H9 (cell line): ENCODE measurements at regions not wholly inside any gene's neighbourhood (a gene's known extent, or its start where the extent isn't known, plus 50 kb on each side); places are given as distances from the start of the nearest gene placed in this dataset.

Source experiments
- DNase-seq: peaks from one replicate; pipeline ENCODE4 v3.0.0-alpha.2; 2017
- H2AFZ ChIP-seq: one replicate; pipeline ENCODE4 v1.6.1; 2013; ENCODE audit warnings: mild to moderate bottlenecking, low read length, control low read depth, moderate library complexity
- H2AK5ac ChIP-seq: 2 replicates; pipeline ENCODE4 v1.6.1; 2013; ENCODE audit warnings: low read length, control low read depth, mixed read lengths; ENCODE audit not compliant: insufficient read length
- H2BK120ac ChIP-seq: one replicate; pipeline ENCODE4 v1.6.1; 2013; ENCODE audit warnings: low read depth, mild to moderate bottlenecking, low read length, control low read depth, inconsistent platforms; ENCODE audit not compliant: poor library complexity, severe bottlenecking
- H2BK12ac ChIP-seq: 2 replicates; pipeline ENCODE4 v1.6.1; 2013; ENCODE audit warnings: low read length, control low read depth, mixed read lengths, low read depth; ENCODE audit not compliant: insufficient read length
- H2BK15ac ChIP-seq: 2 replicates; pipeline ENCODE4 v1.6.1; 2013; ENCODE audit warnings: low read depth, low read length, control low read depth
- H2BK20ac ChIP-seq: one replicate; pipeline ENCODE4 v1.6.1; 2013; ENCODE audit warnings: low read depth, mild to moderate bottlenecking, low read length, control low read depth, inconsistent platforms; ENCODE audit not compliant: poor library complexity, severe bottlenecking
- H2BK5ac ChIP-seq: 2 replicates; pipeline ENCODE4 v1.6.1; 2013; ENCODE audit warnings: low read length, control low read depth, mixed read lengths; ENCODE audit not compliant: insufficient read length
- H3K14ac ChIP-seq: 2 replicates; pipeline ENCODE4 v1.6.1; 2013; ENCODE audit warnings: low read length, control low read depth; ENCODE audit not compliant: insufficient read depth
- H3K18ac ChIP-seq: 2 replicates; pipeline ENCODE4 v1.6.1; 2013; ENCODE audit warnings: low read depth, mild to moderate bottlenecking, mixed read lengths, low read length, control low read depth; ENCODE audit not compliant: insufficient read length
- H3K23ac ChIP-seq: 2 replicates; pipeline ENCODE4 v1.6.1; 2013; ENCODE audit warnings: low read length, control low read depth, mixed read lengths, low read depth; ENCODE audit not compliant: insufficient read length
- H3K23me2 ChIP-seq: 2 replicates; pipeline ENCODE4 v1.6.1; 2013; ENCODE audit warnings: low read depth, mild to moderate bottlenecking, mixed read lengths, low read length, control low read depth; ENCODE audit not compliant: insufficient read length, poor library complexity, severe bottlenecking
- H3K27ac ChIP-seq: 2 replicates; pipeline ENCODE4 v1.5.1; 2013; ENCODE audit warnings: low read length, control low read depth, mixed read lengths, low read depth; ENCODE audit not compliant: insufficient read length
- H3K27me3 ChIP-seq: 2 replicates; pipeline ENCODE4 v1.6.1; 2013; ENCODE audit warnings: low read length, control low read depth, inconsistent platforms; ENCODE audit not compliant: insufficient read depth
- H3K4ac ChIP-seq: 2 replicates; pipeline ENCODE4 v1.6.1; 2013; ENCODE audit warnings: low read depth, mild to moderate bottlenecking, control low read depth, inconsistent platforms, low read length, moderate library complexity
- H3K4me1 ChIP-seq: 2 replicates; pipeline ENCODE4 v1.6.1; 2013; ENCODE audit warnings: low read length, control low read depth, inconsistent platforms; ENCODE audit not compliant: insufficient read depth
- H3K4me2 ChIP-seq: 2 replicates; pipeline ENCODE4 v1.6.1; 2013; ENCODE audit warnings: low read length, control low read depth, mixed read lengths; ENCODE audit not compliant: insufficient read length, insufficient read depth
- H3K56ac ChIP-seq: 2 replicates; pipeline ENCODE4 v1.6.1; 2013; ENCODE audit warnings: low read depth, mild to moderate bottlenecking, mixed read lengths, low read length, control low read depth; ENCODE audit not compliant: insufficient read length
- H3K79me1 ChIP-seq: 2 replicates; pipeline ENCODE4 v1.6.1; 2013; ENCODE audit warnings: low read depth, mild to moderate bottlenecking, moderate library complexity, low read length, control low read depth, inconsistent platforms; ENCODE audit not compliant: insufficient read depth, poor library complexity, severe bottlenecking
- H3K79me2 ChIP-seq: 2 replicates; pipeline ENCODE4 v1.6.1; 2013; ENCODE audit warnings: low read length, control low read depth, inconsistent platforms; ENCODE audit not compliant: insufficient read depth
- H3K9ac ChIP-seq: 2 replicates; pipeline ENCODE4 v1.6.1; 2013; ENCODE audit warnings: low read length, control low read depth, mixed read lengths; ENCODE audit not compliant: insufficient read length; ENCODE audit errors: extremely low read depth
- H3K9me3 ChIP-seq: one replicate; pipeline ENCODE4 v1.6.1; 2013; ENCODE audit warnings: low read depth, low read length, inconsistent platforms; ENCODE audit not compliant: control insufficient read depth
- H3T11ph ChIP-seq: one replicate; pipeline ENCODE4 v1.6.1; 2013; ENCODE audit warnings: mild to moderate bottlenecking, low read length, control low read depth, inconsistent platforms
- H4K20me1 ChIP-seq: one replicate; pipeline ENCODE4 v1.6.1; 2013; ENCODE audit not compliant: control insufficient read depth, insufficient read length, insufficient read depth
- H4K5ac ChIP-seq: 2 replicates; pipeline ENCODE4 v1.6.1; 2013; ENCODE audit warnings: low read depth, mild to moderate bottlenecking, mixed read lengths, low read length, control low read depth; ENCODE audit not compliant: insufficient read length
- H4K8ac ChIP-seq: replicated peaks from 2 replicates; pipeline ENCODE4 v1.6.1; 2013; ENCODE audit warnings: low read length, control low read depth, mixed read lengths, low read depth; ENCODE audit not compliant: insufficient read length
- H4K91ac ChIP-seq: 2 replicates; pipeline ENCODE4 v1.6.1; 2013; ENCODE audit warnings: low read depth, mild to moderate bottlenecking, moderate library complexity, mixed read lengths, low read length, control low read depth; ENCODE audit not compliant: insufficient read length
- H3K27ac Mint-ChIP-seq, 3 experiments: 2 replicates in 2 of 3; 3 replicates in 1 of 3; pipeline ENCODE4 v1.8.0; 2020 to 2021; ENCODE audit warnings: mixed read lengths in 3 of 3, mild to moderate bottlenecking in 1 of 3, moderate library complexity in 1 of 3
- H3K27me3 Mint-ChIP-seq: 2 replicates; pipeline ENCODE4 v1.8.0; 2021; ENCODE audit warnings: low read depth, mild to moderate bottlenecking, moderate library complexity, mixed read lengths
- H3K36me3 Mint-ChIP-seq, 3 experiments: 2 replicates in 2 of 3; 3 replicates in 1 of 3; pipeline ENCODE4 v1.8.0; 2020 to 2021; ENCODE audit warnings: low read depth in 3 of 3, mixed read lengths in 3 of 3; ENCODE audit not compliant: insufficient read depth in 1 of 3
- H3K4me1 Mint-ChIP-seq, 2 experiments: 2 replicates each; pipeline ENCODE4 v1.8.0; 2020; ENCODE audit warnings: mixed read lengths in 2 of 2
- H3K4me3 Mint-ChIP-seq, 2 experiments: 2 replicates in 1 of 2; 3 replicates in 1 of 2; pipeline ENCODE4 v1.8.0; 2020 to 2021; ENCODE audit warnings: mild to moderate bottlenecking in 2 of 2, mixed read lengths in 2 of 2, moderate library complexity in 1 of 2
- H3K9me3 Mint-ChIP-seq, 2 experiments: 2 replicates in 1 of 2; 3 replicates in 1 of 2; pipeline ENCODE4 v1.8.0; 2020; ENCODE audit warnings: mild to moderate bottlenecking in 2 of 2, mixed read lengths in 2 of 2, moderate library complexity in 1 of 2
- CTCF ChIP-seq: fragments of 200-600 bp; sonication (generic); conservative IDR thresholded peaks from 3 replicates; pipeline ENCODE4 v1.8.0; 2021; ENCODE audit warnings: antibody characterized with exemption, mild to moderate bottlenecking
- WGBS: extraction: QIAGEN DNeasy Blood & Tissue Kit; methylation state at CpG from one replicate; pipeline ENCODE4 v1.1.7; 2013; ENCODE audit warnings: missing lambda C conversion rate, low lambda C conversion rate, mixed read lengths; ENCODE audit not compliant: insufficient read length; ENCODE audit errors: extremely low coverage; 5-methylcytosine and 5-hydroxymethylcytosine counted together

DNA sequence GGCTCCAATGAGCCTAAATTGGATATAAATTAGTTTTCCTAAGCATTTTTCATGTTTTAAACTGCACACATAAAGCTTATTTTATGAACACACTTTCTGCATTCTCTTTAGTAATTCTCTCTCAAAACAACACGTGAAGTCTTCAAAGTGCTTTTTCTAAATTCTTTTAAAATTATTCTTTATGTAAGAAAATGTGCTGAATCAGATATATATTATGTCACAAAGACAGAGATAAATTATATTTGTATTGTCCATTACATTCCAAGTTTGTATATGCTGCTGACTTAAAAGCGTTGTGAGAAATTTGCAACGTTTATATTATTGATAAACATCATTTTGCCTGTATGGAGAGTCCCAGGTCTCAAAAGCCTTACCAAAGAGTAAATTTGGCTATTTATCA is 465.2 kb downstream of the BCAT1 start:
- H4K91ac ChIP-seq, result no peak overlapping the region
- no peak for TF ChIP-seq CTCF
- no peaks in the 10 kb centered on the region for H4K20me1 ChIP-seq
- H2BK5ac ChIP-seq, result no peak overlapping the region
- Mint-ChIP-seq H3K4me1 (peaks cover 8% of the 10 kb centered on the region in 2 experiments), H3K4me3 (no peak overlapping the region), H3K36me3 (no peaks in the 10 kb centered on the region), H3K9me3 (no peaks in the 10 kb centered on the region), H3K27me3 (no peaks in the 10 kb centered on the region), H3K27ac (no peak overlapping the region)
- no peaks in the 10 kb centered on the region for H3K79me1 ChIP-seq
- H3K27ac ChIP-seq, result no peak overlapping the region
- no peak overlapping the region for H3K56ac ChIP-seq
- no peak overlapping the region for H2BK20ac ChIP-seq
- no peak overlapping the region for H3K9ac ChIP-seq
- no peak overlapping the region for H2BK120ac ChIP-seq
- no peak overlapping the region for H3K4me2 ChIP-seq
- no peak overlapping the region for H3T11ph ChIP-seq
- H2AFZ ChIP-seq, result no peak overlapping the region
- no CpG with 5 or more reads among the region's 3 CpGs for WGBS
- H3K4ac ChIP-seq, result no peak overlapping the region
- H3K79me2 ChIP-seq, result no peaks in the 10 kb centered on the region
- H2BK15ac ChIP-seq, result no peak overlapping the region
- no peaks in the 10 kb centered on the region for H3K27me3 ChIP-seq
- H4K8ac ChIP-seq, result no peak overlapping the region
- no peak for DNase-seq
- H3K9me3 ChIP-seq, result no peaks in the 10 kb centered on the region
- H3K14ac ChIP-seq, result no peak overlapping the region
- no peak overlapping the region for H3K23ac ChIP-seq
- no peak overlapping the region for H4K5ac ChIP-seq
- H3K4me1 ChIP-seq, result no peaks in the 10 kb centered on the region
- no peak overlapping the region for H3K18ac ChIP-seq
- H3K23me2 ChIP-seq, result no peaks in the 10 kb centered on the region
- H2AK5ac ChIP-seq, result no peak overlapping the region
- H2BK12ac ChIP-seq, result no peak overlapping the region
